PC-3 (cell line): ENCODE measurements at regions not wholly inside any gene's neighbourhood (a gene's known extent, or its start where the extent isn't known, plus 50 kb on each side); places are given as distances from the start of the nearest gene placed in this dataset.

Source experiments
- ATAC-seq: fragments of 200-7000 bp; cut with Tn5 transposase; 2 replicates; pipeline ENCODE4 v1.9.1; 2020; ENCODE audit warnings: mild to moderate bottlenecking, moderate library complexity
- BruUV-seq: library from RNA; stranded (reverse); fragments of 400-500 nt; replicated peaks from 2 replicates; lab custom pipeline; 2021; lab: Mats Ljungman, UMichigan
- CTCF ChIA-PET: fragments of 300-600 bp; sonication (Branson Sonifier 250); formaldehyde crosslinking; loops from one replicate; lab custom pipeline; 2022; ENCODE audit warnings: antibody characterized with exemption; lab: Charles Lee
- POLR2A ChIA-PET: fragments of 300-600 bp; sonication (Branson Sonifier 250); formaldehyde crosslinking; loops from one replicate; lab custom pipeline; 2022; ENCODE audit warnings: antibody characterized with exemption; ENCODE audit not compliant: unreplicated experiment; lab: Charles Lee
- DNase-seq: peaks from one replicate; pipeline ENCODE4 v3.0.0-alpha.2; 2015
- H2AFZ ChIP-seq: fragments of 300-600 bp; sonication (generic); 2 replicates; pipeline ENCODE4 v1.6.0; 2016; ENCODE audit warnings: antibody characterized with exemption, low read length
- H3F3A ChIP-seq: fragments of 300-600 bp; sonication (generic); one replicate; pipeline ENCODE4 v1.6.0; 2017; ENCODE audit warnings: antibody characterized with exemption, low read length, control low read depth, mild to moderate bottlenecking; ENCODE audit not compliant: unreplicated experiment
- H3K27ac ChIP-seq: fragments of 300-600 bp; sonication (generic); 2 replicates; pipeline ENCODE4 v1.5.1; 2016; ENCODE audit warnings: mild to moderate bottlenecking, low read length
- H3K27me3 ChIP-seq: fragments of 300-600 bp; sonication (generic); 2 replicates; pipeline ENCODE4 v1.6.1; 2016; ENCODE audit warnings: low read length, mixed read lengths
- H3K36me3 ChIP-seq: fragments of 300-600 bp; sonication (generic); 2 replicates; pipeline ENCODE4 v1.6.1; 2016; ENCODE audit warnings: low read depth, mixed run types, low read length, mixed read lengths
- H3K4me1 ChIP-seq: fragments of 300-600 bp; sonication (generic); 2 replicates; pipeline ENCODE4 v1.5.1; 2016; ENCODE audit warnings: low read length; ENCODE audit not compliant: insufficient read depth
- H3K4me2 ChIP-seq: fragments of 300-600 bp; sonication (generic); 2 replicates; pipeline ENCODE4 v1.6.0; 2016; ENCODE audit warnings: low read length
- H3K4me3 ChIP-seq: fragments of 300-600 bp; sonication (generic); 2 replicates; pipeline ENCODE4 v1.5.1; 2016; ENCODE audit warnings: mild to moderate bottlenecking, low read length, mixed read lengths
- H3K79me2 ChIP-seq: fragments of 300-600 bp; sonication (generic); 2 replicates; pipeline ENCODE4 v1.6.1; 2017; ENCODE audit warnings: low read length, mixed read lengths
- H3K9ac ChIP-seq: fragments of 300-600 bp; sonication (generic); 2 replicates; pipeline ENCODE4 v1.6.0; 2016; ENCODE audit warnings: mild to moderate bottlenecking, low read length
- H3K9me2 ChIP-seq: fragments of 300-600 bp; sonication (generic); replicated peaks from 2 replicates; pipeline ENCODE4 v1.6.1; 2016; ENCODE audit warnings: mixed run types, low read length, mixed read lengths
- H3K9me3 ChIP-seq: fragments of 300-600 bp; sonication (generic); 2 replicates; pipeline ENCODE4 v1.6.1; 2016; ENCODE audit warnings: low read length, mixed read lengths
- H4K20me1 ChIP-seq: fragments of 300-600 bp; sonication (generic); 2 replicates; pipeline ENCODE4 v1.6.1; 2016; ENCODE audit warnings: low read length, mixed read lengths
- CTCF ChIP-seq: fragments of 300-600 bp; sonication (generic); conservative IDR thresholded peaks from 2 replicates; pipeline ENCODE4 v1.5.1; 2017; ENCODE audit warnings: antibody characterized with exemption, low read depth, mild to moderate bottlenecking, low read length
- EZH2 ChIP-seq: fragments of 300-600 bp; sonication (generic); IDR thresholded peaks from one replicate; pipeline ENCODE4 v1.6.1; 2017; ENCODE audit warnings: antibody characterized with exemption, mild to moderate bottlenecking, low read length; ENCODE audit not compliant: unreplicated experiment
- EZH2phosphoT487 ChIP-seq: fragments of 300-600 bp; sonication (generic); IDR thresholded peaks from 2 replicates; pipeline ENCODE4 v1.6.1; 2018; ENCODE audit warnings: mild to moderate bottlenecking, antibody characterized with exemption, low read length, borderline replicate concordance
- intact Hi-C: fragments of 100-400 bp; cut with micrococcal nuclease; formaldehyde crosslinking; loops from 2 replicates; pipeline ENCODE4 v1.9.0; 2023

DNA sequence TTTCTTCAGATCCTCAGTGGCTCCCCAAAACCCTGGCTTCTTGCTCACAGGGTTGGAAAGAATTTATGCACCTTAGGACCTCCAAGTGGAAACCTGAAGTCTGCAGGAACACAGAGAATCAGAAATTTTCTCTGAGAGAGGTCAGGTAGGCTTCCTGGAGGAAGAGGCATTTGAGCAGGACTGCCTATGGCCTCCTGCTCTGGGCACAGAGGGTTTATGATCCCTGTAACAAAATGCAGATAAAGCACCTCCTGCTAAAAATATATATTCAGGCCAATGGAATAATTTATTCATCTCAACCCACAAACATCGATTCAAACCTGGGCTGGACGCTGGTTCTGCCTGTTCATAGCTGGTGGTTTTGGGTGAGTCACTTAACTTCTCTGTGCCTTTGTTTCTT, 68.1 kb upstream of the FGF3 start:
- no peak overlapping the region for H3K9ac ChIP-seq
- no peaks in the 10 kb centered on the region for H3K9me2 ChIP-seq
- ATAC-seq: no peak
- no peaks in the 10 kb centered on the region for H3F3A ChIP-seq
- H3K36me3 ChIP-seq: no peaks in the 10 kb centered on the region
- peaks cover 5% of the 10 kb centered on the region; the same call in 1 of the 2 replicates for H3K4me1 ChIP-seq
- no peak overlapping the region for H3K4me3 ChIP-seq
- no peak overlapping the region for H3K27ac ChIP-seq
- H4K20me1 ChIP-seq: no peaks in the 10 kb centered on the region
- no peak overlapping the region for H2AFZ ChIP-seq
- H3K27me3 ChIP-seq: no peaks in the 10 kb centered on the region
- H3K79me2 ChIP-seq: no peaks in the 10 kb centered on the region
- ChIA-PET POLR2A (no interaction called here), CTCF (no interaction called here)
- intact Hi-C loops: no loop called here
- H3K4me2 ChIP-seq: no peak overlapping the region
- no TSS peak for BruUV-seq
- no peak for TF ChIP-seq EZH2
- TF ChIP-seq CTCF: no peak
- no peak for TF ChIP-seq EZH2phosphoT487
- no peaks in the 10 kb centered on the region for H3K9me3 ChIP-seq
- no peak for DNase-seq

DNA sequence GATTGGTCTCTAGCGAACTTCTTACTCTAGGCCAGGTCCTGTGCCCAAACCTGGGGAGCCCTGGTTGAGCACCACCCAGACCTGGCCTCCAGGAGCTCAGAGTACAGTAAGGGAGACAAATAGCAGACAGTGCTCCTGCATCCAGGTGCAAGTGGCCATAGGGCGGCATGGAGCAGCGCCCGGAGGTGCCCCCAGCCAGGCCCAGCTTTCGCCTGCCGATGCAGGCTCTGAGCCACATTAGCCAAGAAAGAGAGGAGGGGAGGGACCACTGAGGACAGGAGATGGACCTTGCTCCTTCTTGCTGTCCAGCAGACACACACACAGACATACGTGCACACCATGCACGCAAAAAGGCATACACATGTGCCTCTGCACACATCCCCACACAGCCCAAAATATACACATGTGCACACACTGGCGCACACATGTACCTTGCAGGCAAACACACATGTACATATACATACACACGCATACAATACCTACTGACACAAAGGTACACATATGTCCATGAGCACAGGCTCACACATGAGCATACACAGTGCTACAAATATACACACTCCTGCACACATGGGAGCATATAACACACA, 68.7 kb upstream of the FGF3 start:
- H3K36me3 ChIP-seq: no peaks in the 10 kb centered on the region
- no peaks in the 10 kb centered on the region for H3K79me2 ChIP-seq
- H3K4me3 ChIP-seq: no peak overlapping the region
- no peaks in the 10 kb centered on the region for H3K27me3 ChIP-seq
- no peak overlapping the region for H3K27ac ChIP-seq
- no peak for DNase-seq
- no peaks in the 10 kb centered on the region for H3K9me3 ChIP-seq
- ChIA-PET POLR2A (no interaction called here), CTCF (no interaction called here)
- no peak overlapping the region for H2AFZ ChIP-seq
- no peaks in the 10 kb centered on the region for H3F3A ChIP-seq
- peaks cover 5% of the 10 kb centered on the region; the same call in 1 of the 2 replicates for H3K4me1 ChIP-seq
- BruUV-seq: no TSS peak
- TF ChIP-seq EZH2phosphoT487: no peak
- TF ChIP-seq CTCF: no peak
- TF ChIP-seq EZH2: no peak
- H3K9me2 ChIP-seq: no peaks in the 10 kb centered on the region
- H3K9ac ChIP-seq: no peak overlapping the region
- intact Hi-C loops: loop anchor here (1.0 to 2.0 kb wide), 2 partner anchors 170 to 203 kb away; no protein-coding TSS in a partner anchor
- no peaks in the 10 kb centered on the region for H4K20me1 ChIP-seq
- no peak overlapping the region for H3K4me2 ChIP-seq
- no peak for ATAC-seq

- no TSS peak for BruUV-seq
- peaks cover 5% of the 10 kb centered on the region; the same call in 1 of the 2 replicates for H3K4me1 ChIP-seq
- H4K20me1 ChIP-seq: no peaks in the 10 kb centered on the region
- no peak overlapping the region for H3K4me3 ChIP-seq
- POLR2A ChIA-PET: no interaction called here
- no peaks in the 10 kb centered on the region for H3K9me2 ChIP-seq
- no peaks in the 10 kb centered on the region for H3K79me2 ChIP-seq
- CTCF ChIA-PET: interaction anchor here (0.7 kb wide), 1 partner anchor 130 kb away, joined by 3 read pairs; no protein-coding TSS in a partner anchor
- DNase-seq (peak; percentile 93), ATAC-seq (peak; percentile 85)
- TF ChIP-seq EZH2phosphoT487 (no peak), CTCF (peak; percentile 97)
- H3K36me3 ChIP-seq: no peaks in the 10 kb centered on the region
- no peak overlapping the region for H2AFZ ChIP-seq
- H3K27ac ChIP-seq: no peak overlapping the region
- no peaks in the 10 kb centered on the region for H3K27me3 ChIP-seq
- H3K4me2 ChIP-seq: no peak overlapping the region
- H3K9ac ChIP-seq: no peak overlapping the region
- no peaks in the 10 kb centered on the region for H3K9me3 ChIP-seq
- no peaks in the 10 kb centered on the region for H3F3A ChIP-seq
- intact Hi-C loops: loop anchor here (1.0 to 2.0 kb wide), 2 partner anchors 170 to 204 kb away; no protein-coding TSS in a partner anchor
These were observed 69.4 kb upstream of the FGF3 start for GRCh38 chr11:69888483-69889181.
